Ishikawa (cell line): ENCODE measurements at regions not wholly inside any gene's neighbourhood (a gene's known extent, or its start where the extent isn't known, plus 50 kb on each side); places are given as distances from the start of the nearest gene placed in this dataset.

ENCODE experiments used
- CREB1 ChIP-seq: IDR thresholded peaks from 2 replicates; pipeline ENCODE4 v1.6.1; 2012; ENCODE audit warnings: low read depth
- EP300 ChIP-seq: IDR thresholded peaks from 2 replicates; pipeline ENCODE4 v1.6.1; 2012; ENCODE audit warnings: borderline replicate concordance
- NFIC ChIP-seq: IDR thresholded peaks from 2 replicates; pipeline ENCODE4 v1.6.1; 2012
- TCF12 ChIP-seq: IDR thresholded peaks from 2 replicates; pipeline ENCODE4 v1.6.1; 2012; ENCODE audit warnings: low read depth
- YY1 ChIP-seq: IDR thresholded peaks from 2 replicates; pipeline ENCODE4 v1.6.1; 2012; ENCODE audit warnings: low read depth

DNA sequence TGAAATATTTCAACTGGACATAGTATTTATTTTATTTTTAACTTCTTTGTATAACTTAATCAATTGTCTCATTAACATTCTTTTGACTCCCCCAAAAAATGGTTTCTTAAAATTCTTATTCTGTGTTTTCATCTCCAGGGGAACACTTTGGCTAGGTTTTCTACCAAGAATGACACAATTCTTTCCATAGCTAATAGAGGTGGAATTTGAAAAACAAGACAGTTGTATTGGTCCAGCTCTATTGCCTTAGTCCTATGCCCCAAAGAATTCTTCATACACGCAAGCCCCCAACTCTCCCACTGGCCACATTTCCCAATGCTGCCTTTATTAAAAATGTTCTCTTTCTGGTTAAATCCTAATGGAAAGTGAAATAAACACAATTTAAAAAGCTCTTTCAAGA lies 104.7 kb upstream of the PKDCC start:
- TF ChIP-seq EP300 (no peak), NFIC (no peak), TCF12 (no peak), YY1 (no peak), CREB1 (no peak)
